Peyer's patch (tissue), 4 donors: ENCODE measurements at regions not wholly inside any gene's neighbourhood (a gene's known extent, or its start where the extent isn't known, plus 50 kb on each side); places are given as distances from the start of the nearest gene placed in this dataset.

ENCODE experiments used
- DNase-seq, 3 donors: peaks; one replicate each; pipeline ENCODE4 v3.0.0-alpha.2; 2017 to 2019
- H3K27ac ChIP-seq, 4 donors: fragments of 200-600 bp; sonication (generic); one replicate each; pipeline ENCODE4 v1.5.1; 2016 to 2019
- H3K27me3 ChIP-seq, 2 donors: fragments of 200-600 bp; sonication (generic); one replicate each; pipeline ENCODE4 v1.5.1; 2019
- H3K36me3 ChIP-seq, 3 donors: fragments of 200-600 bp; sonication (generic); one replicate each; pipeline ENCODE4 v1.5.1; 2016 to 2019
- H3K4me1 ChIP-seq, 4 donors: fragments of 200-600 bp; sonication (generic); one replicate each; pipeline ENCODE4 v1.5.1; 2016 to 2019
- H3K4me3 ChIP-seq, 4 donors: fragments of 200-600 bp; sonication (generic); 1 replicate in 3 of 4; 2 replicates in 1 of 4; pipeline ENCODE4 v1.5.1; 2016 to 2019; ENCODE audit warnings: mild to moderate bottlenecking in 1 of 4
- H3K9me3 ChIP-seq, 4 donors: fragments of 200-600 bp; sonication (generic); one replicate each; pipeline ENCODE4 v1.5.1; 2016 to 2019; ENCODE audit warnings: mild to moderate bottlenecking in 1 of 4
- CTCF ChIP-seq, 6 experiments: fragments of 450-650 bp in 4 of 6; fragments of 200-600 bp in 2 of 6; sonication (generic) in 1 of 6; IDR thresholded peaks; one replicate each; pipeline ENCODE4 v1.5.1; 2017 to 2019; ENCODE audit warnings: antibody characterized with exemption in 6 of 6, mild to moderate bottlenecking in 3 of 6, moderate library complexity in 1 of 6
- POLR2A ChIP-seq, 2 donors: fragments of 450-650 bp; IDR thresholded peaks; one replicate each; pipeline ENCODE4 v1.5.1; 2017; ENCODE audit warnings: antibody characterized with exemption in 2 of 2, mild to moderate bottlenecking in 2 of 2, moderate library complexity in 2 of 2

GRCh38 chr13:70895599-70895998 is 787.3 kb upstream of the KLHL1 start:
- DNase-seq = no peak
- Histone ChIP-seq H3K4me1 (no peaks in the 10 kb centered on the region), H3K4me3 (no peak overlapping the region), H3K27ac (no peak overlapping the region), H3K9me3 (no peaks in the 10 kb centered on the region), H3K27me3 (no peaks in the 10 kb centered on the region), H3K36me3 (no peaks in the 10 kb centered on the region)
- TF ChIP-seq CTCF (IDR thresholded peaks at IDR 0.05) (no peak), POLR2A (IDR thresholded peaks at IDR 0.05) (no peak)

- Histone ChIP-seq H3K4me1 (no peaks in the 10 kb centered on the region), H3K9me3 (no peaks in the 10 kb centered on the region), H3K27ac (no peak overlapping the region), H3K4me3 (no peak overlapping the region), H3K36me3 (no peaks in the 10 kb centered on the region), H3K27me3 (no peaks in the 10 kb centered on the region)
- TF ChIP-seq POLR2A (IDR thresholded peaks at IDR 0.05) (no peak), CTCF (IDR thresholded peaks at IDR 0.05) (no peak)
- no peak for DNase-seq
Measured at GRCh38 chr13:70894258-70894657, 786.0 kb upstream of the KLHL1 start.

GRCh38 chr13:70893832-70894231 is 785.6 kb upstream of the KLHL1 start:
- no peak overlapping the region for H3K4me3 ChIP-seq
- TF ChIP-seq POLR2A (IDR thresholded peaks at IDR 0.05) = no peak
- TF ChIP-seq CTCF (IDR thresholded peaks at IDR 0.05) = no peak
- no peak for DNase-seq
- no peak overlapping the region for H3K27ac ChIP-seq
- H3K9me3 ChIP-seq = no peaks in the 10 kb centered on the region
- no peaks in the 10 kb centered on the region for H3K27me3 ChIP-seq
- no peaks in the 10 kb centered on the region for H3K4me1 ChIP-seq
- no peaks in the 10 kb centered on the region for H3K36me3 ChIP-seq

- H3K4me3 ChIP-seq = no peak overlapping the region
- TF ChIP-seq POLR2A (IDR thresholded peaks at IDR 0.05) (no peak), CTCF (IDR thresholded peaks at IDR 0.05) (no peak)
- H3K4me1 ChIP-seq = no peaks in the 10 kb centered on the region
- no peak overlapping the region for H3K27ac ChIP-seq
- no peak for DNase-seq
- H3K36me3 ChIP-seq = no peaks in the 10 kb centered on the region
- no peaks in the 10 kb centered on the region for H3K9me3 ChIP-seq
- H3K27me3 ChIP-seq = no peaks in the 10 kb centered on the region
Measured at GRCh38 chr13:70890289-70890688, 782.0 kb upstream of the KLHL1 start.

GRCh38 chr13:70889163-70889562 is 780.9 kb upstream of the KLHL1 start:
- H3K4me3 ChIP-seq = no peak overlapping the region
- DNase-seq = no peak
- TF ChIP-seq POLR2A (IDR thresholded peaks at IDR 0.05) (no peak), CTCF (IDR thresholded peaks at IDR 0.05) (no peak)
- H3K27me3 ChIP-seq = no peaks in the 10 kb centered on the region
- H3K36me3 ChIP-seq = no peaks in the 10 kb centered on the region
- no peaks in the 10 kb centered on the region for H3K4me1 ChIP-seq
- no peaks in the 10 kb centered on the region for H3K9me3 ChIP-seq
- no peak overlapping the region for H3K27ac ChIP-seq

GRCh38 chr13:70884196-70884595 is 775.9 kb upstream of the KLHL1 start:
- TF ChIP-seq POLR2A (IDR thresholded peaks at IDR 0.05) = no peak
- TF ChIP-seq CTCF (IDR thresholded peaks at IDR 0.05) = no peak
- DNase-seq = no peak
- no peak overlapping the region for H3K4me3 ChIP-seq
- no peaks in the 10 kb centered on the region for H3K4me1 ChIP-seq
- H3K36me3 ChIP-seq = no peaks in the 10 kb centered on the region
- H3K27ac ChIP-seq = no peak overlapping the region
- no peaks in the 10 kb centered on the region for H3K9me3 ChIP-seq
- H3K27me3 ChIP-seq = no peaks in the 10 kb centered on the region
